ENCODE measurements at regions not wholly inside any gene's neighbourhood (a gene's known extent, or its start where the extent isn't known, plus 50 kb on each side); places are given as distances from the start of the nearest gene placed in this dataset.

- DNase-seq, result no peak
Observed at GRCh38 chr10:31635415-31636065, 293.1 kb downstream of the ARHGAP12 start.

GRCh38 chr10:31635009-31635408, 293.6 kb downstream of the ARHGAP12 start:
- DNase-seq, result no peak

- DNase-seq, result no peak
Observed at GRCh38 chr10:31630861-31631567, 297.6 kb downstream of the ARHGAP12 start.

- DNase-seq, result no peak
Observed at GRCh38 chr10:31625566-31625965, 303.1 kb downstream of the ARHGAP12 start.

- no peak for DNase-seq
Observed at GRCh38 chr10:31624611-31625010, 304.0 kb downstream of the ARHGAP12 start.

GRCh38 chr10:31623947-31624346, 304.7 kb downstream of the ARHGAP12 start:
- no peak for DNase-seq

- DNase-seq, result no peak
Observed at GRCh38 chr10:31623466-31623865, 304.4 kb downstream of the ZEB1 start.

GRCh38 chr10:31622978-31623377, 304.0 kb downstream of the ZEB1 start:
- peak; percentile 66 for DNase-seq

GRCh38 chr10:31621733-31622132, 302.7 kb downstream of the ZEB1 start:
- no peak for DNase-seq

- DNase-seq, result peak; percentile 89
Observed at GRCh38 chr10:31620226-31621151, 301.5 kb downstream of the ZEB1 start.

GRCh38 chr10:31619531-31620061, 300.6 kb downstream of the ZEB1 start:
- DNase-seq, result peak; percentile 62

- peak; percentile 48 for DNase-seq
Observed at GRCh38 chr10:31618541-31619291, 299.7 kb downstream of the ZEB1 start.

- DNase-seq, result no peak
Observed at GRCh38 chr10:31617757-31618156, 298.7 kb downstream of the ZEB1 start.

- DNase-seq, result no peak
Observed at GRCh38 chr10:31617133-31617532, 298.1 kb downstream of the ZEB1 start.

- no peak for DNase-seq
Observed at GRCh38 chr10:31615129-31615528, 296.1 kb downstream of the ZEB1 start.

GRCh38 chr10:31614611-31615010, 295.6 kb downstream of the ZEB1 start:
- no peak for DNase-seq

- no peak for DNase-seq
Observed at GRCh38 chr10:31612082-31612481, 293.1 kb downstream of the ZEB1 start.

GRCh38 chr10:31611161-31611560, 292.1 kb downstream of the ZEB1 start:
- no peak for DNase-seq

- no peak for DNase-seq
Observed at GRCh38 chr10:31607481-31607880, 288.5 kb downstream of the ZEB1 start.

- DNase-seq, result no peak
Observed at GRCh38 chr10:31606841-31607240, 287.8 kb downstream of the ZEB1 start.

- no peak for DNase-seq
Observed at GRCh38 chr10:31605861-31606525, 287.0 kb downstream of the ZEB1 start.

- no peak for DNase-seq
Observed at GRCh38 chr10:31605426-31605825, 286.4 kb downstream of the ZEB1 start.

Data from femur (tissue), 1 donor.